Activated T-cell treated with anti-CD3 and anti-CD28 coated beads for 4 hours (primary cell): ENCODE measurements at regions not wholly inside any gene's neighbourhood (a gene's known extent, or its start where the extent isn't known, plus 50 kb on each side); places are given as distances from the start of the nearest gene placed in this dataset.
"Not testable (repeated sequence)": the region's sequence is repeated elsewhere in the genome, so short reads cannot be mapped to it uniquely, and the experiment has no call there.

ENCODE experiments used
- DNase-seq: peaks from one replicate; pipeline ENCODE4 v3.0.0-alpha.2; 2020

- DNase-seq = no peak
These were observed 552.8 kb upstream of the COBL start for GRCh38 chr7:51869452-51869851.

GRCh38 chr7:51867117-51867516, 550.5 kb upstream of the COBL start:
- DNase-seq = no peak

- DNase-seq = no peak
These were observed 543.7 kb upstream of the COBL start for GRCh38 chr7:51860305-51860704.

- no peak for DNase-seq
These were observed 533.5 kb upstream of the COBL start for GRCh38 chr7:51850126-51850525.

GRCh38 chr7:51847461-51848134, 531.0 kb upstream of the COBL start:
- DNase-seq = no peak

GRCh38 chr7:51839130-51839529, 522.5 kb upstream of the COBL start:
- DNase-seq = not testable (repeated sequence)

- no peak for DNase-seq
These were observed 511.0 kb upstream of the COBL start for GRCh38 chr7:51827631-51828030.

- no peak for DNase-seq
These were observed 507.4 kb upstream of the COBL start for GRCh38 chr7:51824050-51824449.

- no peak for DNase-seq
These were observed 506.8 kb upstream of the COBL start for GRCh38 chr7:51823437-51823836.

- no peak for DNase-seq
These were observed 501.2 kb upstream of the COBL start for GRCh38 chr7:51817694-51818225.

GRCh38 chr7:51805783-51806431, 489.3 kb upstream of the COBL start:
- not testable (repeated sequence) for DNase-seq

- DNase-seq = no peak
These were observed 486.1 kb upstream of the COBL start for GRCh38 chr7:51802718-51803117.

- no peak for DNase-seq
These were observed 480.8 kb upstream of the COBL start for GRCh38 chr7:51797371-51797770.

GRCh38 chr7:51792796-51793195, 476.2 kb upstream of the COBL start:
- no peak for DNase-seq

GRCh38 chr7:51789489-51789888, 472.9 kb upstream of the COBL start:
- DNase-seq = no peak

GRCh38 chr7:51786284-51786683, 469.7 kb upstream of the COBL start:
- DNase-seq = no peak

- no peak for DNase-seq
These were observed 469.3 kb upstream of the COBL start for GRCh38 chr7:51785876-51786275.

- no peak for DNase-seq
These were observed 468.6 kb upstream of the COBL start for GRCh38 chr7:51785171-51785570.

GRCh38 chr7:51783241-51783640, 466.6 kb upstream of the COBL start:
- DNase-seq = no peak

GRCh38 chr7:51778121-51778520, 461.5 kb upstream of the COBL start:
- no peak for DNase-seq

- DNase-seq = no peak
These were observed 457.6 kb upstream of the COBL start for GRCh38 chr7:51774178-51774577.

- no peak for DNase-seq
These were observed 455.6 kb upstream of the COBL start for GRCh38 chr7:51772190-51772589.

GRCh38 chr7:51764976-51765375, 448.4 kb upstream of the COBL start:
- DNase-seq = no peak

- DNase-seq = no peak
These were observed 443.4 kb upstream of the COBL start for GRCh38 chr7:51759985-51760384.

- no peak for DNase-seq
These were observed 441.4 kb upstream of the COBL start for GRCh38 chr7:51757960-51758359.
